Nephron progenitor cell (in vitro differentiated cells): ENCODE measurements at regions not wholly inside any gene's neighbourhood (a gene's known extent, or its start where the extent isn't known, plus 50 kb on each side); places are given as distances from the start of the nearest gene placed in this dataset.
A peak's percentile ranks its signal among the peaks of the same experiment; 100 is the strongest.

Experiments used
- DNase-seq: peaks from one replicate; pipeline ENCODE4 v3.0.0; 2021
- H3K27ac Mint-ChIP-seq: 2 replicates; pipeline ENCODE4 v1.8.0; 2021; ENCODE audit warnings: mild to moderate bottlenecking, moderate library complexity, mixed read lengths
- H3K27me3 Mint-ChIP-seq: 2 replicates; pipeline ENCODE4 v1.8.0; 2021; ENCODE audit warnings: mild to moderate bottlenecking, low read depth, mixed read lengths; ENCODE audit not compliant: poor library complexity
- H3K36me3 Mint-ChIP-seq: 2 replicates; pipeline ENCODE4 v1.8.0; 2021; ENCODE audit warnings: low read depth, mixed read lengths
- H3K4me1 Mint-ChIP-seq: 2 replicates; pipeline ENCODE4 v1.8.0; 2021; ENCODE audit warnings: mixed read lengths
- H3K4me3 Mint-ChIP-seq: 2 replicates; pipeline ENCODE4 v1.8.0; 2021; ENCODE audit warnings: mild to moderate bottlenecking, moderate library complexity, mixed read lengths
- H3K9me3 Mint-ChIP-seq: 2 replicates; pipeline ENCODE4 v1.8.0; 2021; ENCODE audit warnings: mild to moderate bottlenecking, moderate library complexity, mixed read lengths
- TF ChIP-seq, protein P1 (sequence below): fragments of 200-600 bp; sonication (generic); IDR thresholded peaks from 2 replicates; pipeline ENCODE4 v1.5.0; 2021; ENCODE audit warnings: antibody characterized with exemption

- Mint-ChIP-seq H3K9me3 (no peaks in the 10 kb centered on the region), H3K27ac (peak overlapping the region; percentile 70), H3K36me3 (no peaks in the 10 kb centered on the region), H3K4me1 (no peaks in the 10 kb centered on the region), H3K4me3 (no peak overlapping the region), H3K27me3 (peaks cover under 1% of the 10 kb centered on the region)
- TF ChIP-seq, protein P1, sequence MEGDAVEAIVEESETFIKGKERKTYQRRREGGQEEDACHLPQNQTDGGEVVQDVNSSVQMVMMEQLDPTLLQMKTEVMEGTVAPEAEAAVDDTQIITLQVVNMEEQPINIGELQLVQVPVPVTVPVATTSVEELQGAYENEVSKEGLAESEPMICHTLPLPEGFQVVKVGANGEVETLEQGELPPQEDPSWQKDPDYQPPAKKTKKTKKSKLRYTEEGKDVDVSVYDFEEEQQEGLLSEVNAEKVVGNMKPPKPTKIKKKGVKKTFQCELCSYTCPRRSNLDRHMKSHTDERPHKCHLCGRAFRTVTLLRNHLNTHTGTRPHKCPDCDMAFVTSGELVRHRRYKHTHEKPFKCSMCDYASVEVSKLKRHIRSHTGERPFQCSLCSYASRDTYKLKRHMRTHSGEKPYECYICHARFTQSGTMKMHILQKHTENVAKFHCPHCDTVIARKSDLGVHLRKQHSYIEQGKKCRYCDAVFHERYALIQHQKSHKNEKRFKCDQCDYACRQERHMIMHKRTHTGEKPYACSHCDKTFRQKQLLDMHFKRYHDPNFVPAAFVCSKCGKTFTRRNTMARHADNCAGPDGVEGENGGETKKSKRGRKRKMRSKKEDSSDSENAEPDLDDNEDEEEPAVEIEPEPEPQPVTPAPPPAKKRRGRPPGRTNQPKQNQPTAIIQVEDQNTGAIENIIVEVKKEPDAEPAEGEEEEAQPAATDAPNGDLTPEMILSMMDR = no peak
- no peak for DNase-seq
These were observed 876.5 kb upstream of the INTU start for GRCh38 chr4:126756050-126756829.

DNA sequence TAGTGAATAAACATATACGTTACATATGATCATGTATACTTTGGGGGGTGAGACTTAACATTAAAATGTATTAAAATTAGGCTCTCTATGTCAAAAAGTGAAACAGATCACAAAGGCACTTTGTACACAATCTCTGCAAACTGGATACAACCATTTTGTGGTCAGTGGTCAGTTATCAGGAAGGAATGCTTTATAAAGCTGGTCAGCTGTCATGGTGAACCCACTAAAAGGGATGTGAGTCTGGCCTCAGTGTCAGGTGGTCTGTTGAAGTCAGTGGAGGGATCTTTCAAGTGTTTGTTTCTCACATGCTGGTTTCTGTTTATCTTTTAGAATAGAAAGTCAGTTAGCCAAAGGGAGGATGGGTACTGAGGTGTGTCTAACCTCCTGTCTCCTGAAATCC is 875.5 kb upstream of the INTU start:
- no peaks in the 10 kb centered on the region for H3K9me3 Mint-ChIP-seq
- H3K27me3 Mint-ChIP-seq = no peaks in the 10 kb centered on the region
- H3K4me3 Mint-ChIP-seq = no peak overlapping the region
- no peak for DNase-seq
- H3K36me3 Mint-ChIP-seq = no peaks in the 10 kb centered on the region
- TF ChIP-seq, protein P1 = no peak
- H3K27ac Mint-ChIP-seq = no peak overlapping the region
- H3K4me1 Mint-ChIP-seq = no peaks in the 10 kb centered on the region

- Mint-ChIP-seq H3K4me1 (no peaks in the 10 kb centered on the region), H3K27me3 (peaks cover 3% of the 10 kb centered on the region)
These were observed 874.3 kb upstream of the INTU start for GRCh38 chr4:126758493-126758892.

GRCh38 chr4:126761947-126762662 is 870.7 kb upstream of the INTU start:
- Mint-ChIP-seq H3K4me3 (no peak overlapping the region), H3K4me1 (no peaks in the 10 kb centered on the region), H3K9me3 (no peaks in the 10 kb centered on the region), H3K27me3 (peaks cover 6% of the 10 kb centered on the region), H3K36me3 (no peaks in the 10 kb centered on the region), H3K27ac (no peak overlapping the region)
- no peak for DNase-seq
- TF ChIP-seq, protein P1 = no peak

More at GRCh38 chr4:126758493-126758892, 874.3 kb upstream of the INTU start:
- no peaks in the 10 kb centered on the region for H3K36me3 Mint-ChIP-seq
- H3K9me3 Mint-ChIP-seq = no peaks in the 10 kb centered on the region
- H3K27ac Mint-ChIP-seq = no peak overlapping the region
- TF ChIP-seq, protein P1 = no peak
- H3K4me3 Mint-ChIP-seq = no peak overlapping the region
- no peak for DNase-seq

DNA sequence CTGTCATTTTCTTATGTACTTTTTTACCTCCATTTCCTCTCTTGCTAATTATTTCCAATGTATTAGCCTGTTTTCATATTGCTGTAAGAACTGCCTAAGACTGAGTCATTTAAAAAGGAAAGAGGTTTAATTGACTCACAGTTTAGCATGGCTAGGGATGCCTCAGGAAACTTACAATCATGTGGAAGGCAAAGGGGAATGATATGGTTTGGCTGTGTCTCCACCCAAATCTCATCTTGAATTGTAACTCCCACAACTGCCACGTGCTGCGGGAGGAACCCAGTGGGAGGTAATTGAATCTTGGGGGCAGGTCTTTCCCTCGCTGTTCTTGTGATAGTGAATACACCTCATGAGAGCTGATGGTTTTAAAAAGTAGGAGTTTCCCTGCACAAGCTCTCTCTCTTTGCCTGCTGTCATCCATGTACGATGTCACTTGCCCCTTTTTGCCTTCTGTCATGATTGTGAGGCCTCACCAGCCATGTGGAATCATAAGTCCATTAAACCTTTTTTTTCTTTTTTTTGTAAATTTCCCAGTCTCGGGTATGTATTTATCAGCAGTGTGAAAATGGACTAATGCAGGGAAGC is 870.0 kb upstream of the INTU start:
- Mint-ChIP-seq H3K9me3 (no peaks in the 10 kb centered on the region), H3K27me3 (peaks cover 6% of the 10 kb centered on the region), H3K4me1 (no peaks in the 10 kb centered on the region), H3K27ac (no peak overlapping the region), H3K36me3 (no peaks in the 10 kb centered on the region), H3K4me3 (no peak overlapping the region)
- TF ChIP-seq, protein P1 = no peak
- no peak for DNase-seq
